ENCODE measurements at regions not wholly inside any gene's neighbourhood (a gene's known extent, or its start where the extent isn't known, plus 50 kb on each side); places are given as distances from the start of the nearest gene placed in this dataset.

GRCh38 chr2:8137801-8138200 lies 544.1 kb upstream of the ID2 start:
- no peak for TF ChIP-seq ZNF274 (IDR thresholded peaks at IDR 0.05; ENCODE audit: low read depth, low read length)
- no peak for TF ChIP-seq YY1 (IDR thresholded peaks at IDR 0.05; ENCODE audit: insufficient read depth, insufficient read length)

All from NT2/D1 (cell line).